Activated T-helper 1 cell treated with anti-CD3 and anti-CD28 coated beads, Interleukin-12 subunit alpha, Interleukin-12 subunit beta, Interleukin-2, Interleukin-4 antibody, amounts not matched to agents 30 ng/mL and 10 ng/mL and 1 ng/mL, durations not matched to agents 14 hours and 24 hours and 36 hours (primary cell): ENCODE measurements at regions not wholly inside any gene's neighbourhood (a gene's known extent, or its start where the extent isn't known, plus 50 kb on each side); places are given as distances from the start of the nearest gene placed in this dataset.
"Not testable (repeated sequence)": the region's sequence is repeated elsewhere in the genome, so short reads cannot be mapped to it uniquely, and the experiment has no call there.

Experiments used
- DNase-seq: peaks from one replicate; pipeline ENCODE4 v3.0.0; 2021; ENCODE audit warnings: low spot score
- H3K27ac Mint-ChIP-seq: one replicate; pipeline ENCODE4 v1.8.0; 2021; ENCODE audit warnings: mild to moderate bottlenecking, mixed read lengths
- H3K27me3 Mint-ChIP-seq: one replicate; pipeline ENCODE4 v1.8.0; 2022; ENCODE audit warnings: mild to moderate bottlenecking, moderate library complexity, mixed read lengths; ENCODE audit not compliant: insufficient read depth
- H3K36me3 Mint-ChIP-seq: one replicate; pipeline ENCODE4 v1.8.0; 2021; ENCODE audit warnings: low read depth, mixed read lengths
- H3K4me1 Mint-ChIP-seq: one replicate; pipeline ENCODE4 v1.8.0; 2021; ENCODE audit warnings: low read depth, mixed read lengths
- H3K4me3 Mint-ChIP-seq: one replicate; pipeline ENCODE4 v1.8.0; 2021; ENCODE audit warnings: mild to moderate bottlenecking, moderate library complexity, mixed read lengths
- H3K9me3 Mint-ChIP-seq: one replicate; pipeline ENCODE4 v1.8.0; 2021; ENCODE audit warnings: mixed read lengths
- intact Hi-C: fragments of 100-400 bp; cut with micrococcal nuclease; formaldehyde crosslinking; loops from one replicate; pipeline ENCODE4 v1.15.1; 2024

DNA sequence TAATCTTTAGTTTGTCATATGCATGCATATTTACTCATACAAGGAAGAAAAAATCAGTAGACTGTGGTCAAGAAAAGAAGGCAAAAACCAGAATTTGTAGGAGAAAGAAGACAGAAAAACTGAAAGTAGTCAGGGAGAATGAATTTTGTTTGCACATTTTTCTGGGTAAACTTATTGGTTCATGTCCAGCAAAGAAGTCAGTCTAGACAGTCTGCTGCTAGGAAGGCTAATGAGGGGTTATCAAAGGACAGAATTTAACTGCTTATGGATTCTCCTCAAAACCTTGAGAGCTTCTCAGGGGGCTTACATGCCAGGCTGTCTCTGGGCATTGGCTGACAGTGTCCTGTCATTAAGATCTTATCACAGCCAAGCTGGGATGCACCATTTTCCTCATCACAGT lies 293.9 kb downstream of the RPAP3 start:
- peaks cover 60% of the 10 kb centered on the region for H3K4me1 Mint-ChIP-seq
- intact Hi-C loops, result loop anchor here (5.0 kb wide), 1 partner anchor 380 kb away; no protein-coding TSS in a partner anchor

DNA sequence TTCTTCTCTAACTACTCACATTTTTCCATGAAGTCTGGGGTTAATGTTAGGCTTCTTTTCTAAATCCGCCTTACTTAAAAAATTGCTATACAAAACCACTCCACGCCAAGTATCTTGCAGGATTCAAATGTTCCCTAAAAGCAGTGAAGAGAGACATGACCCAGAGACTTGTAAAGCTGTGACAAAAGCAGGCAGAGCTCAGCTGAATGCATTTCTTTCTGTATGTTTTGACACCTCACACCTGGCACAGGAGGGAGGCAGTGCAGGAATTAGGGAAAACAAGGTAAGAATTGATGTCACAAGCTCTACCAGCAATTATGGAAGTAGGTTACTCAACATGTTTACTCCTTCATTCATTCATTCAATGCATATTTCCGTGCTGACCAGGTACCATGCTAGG lies 295.0 kb downstream of the RPAP3 start:
- no peaks in the 10 kb centered on the region for H3K27me3 Mint-ChIP-seq
- H3K9me3 Mint-ChIP-seq, result no peaks in the 10 kb centered on the region
- peaks cover 56% of the 10 kb centered on the region for H3K4me1 Mint-ChIP-seq
- no peak overlapping the region for H3K4me3 Mint-ChIP-seq
- intact Hi-C loops, result loop anchor here (5.0 kb wide), 1 partner anchor 379 kb away; no protein-coding TSS in a partner anchor
- no peak overlapping the region for H3K27ac Mint-ChIP-seq
- no peak for DNase-seq
- peaks cover under 1% of the 10 kb centered on the region for H3K36me3 Mint-ChIP-seq

More for the DNA sequence above, 293.9 kb downstream of the RPAP3 start:
- peaks cover 3% of the 10 kb centered on the region for H3K36me3 Mint-ChIP-seq
- no peak for DNase-seq
- no peaks in the 10 kb centered on the region for H3K9me3 Mint-ChIP-seq
- no peak overlapping the region for H3K27ac Mint-ChIP-seq
- H3K27me3 Mint-ChIP-seq, result no peaks in the 10 kb centered on the region
- no peak overlapping the region for H3K4me3 Mint-ChIP-seq

DNA sequence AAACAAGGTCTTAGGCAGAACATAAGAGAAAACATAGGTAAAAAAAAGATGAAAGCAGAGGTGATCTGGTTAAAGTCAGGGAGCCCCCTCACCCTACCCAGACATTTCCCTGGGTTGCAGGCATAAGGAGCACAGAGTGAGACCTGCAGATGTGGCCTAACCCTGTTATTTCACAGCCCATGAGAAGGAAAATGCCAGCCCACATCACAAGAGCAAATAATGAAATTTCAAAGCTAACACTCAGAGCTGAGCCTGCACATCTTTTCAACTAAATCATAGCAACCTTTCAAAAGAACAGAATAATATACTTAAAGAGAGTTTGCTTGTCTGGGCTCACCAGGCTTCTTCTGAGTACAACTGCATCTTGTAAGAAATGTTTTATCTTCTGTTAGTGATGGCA lies 295.4 kb downstream of the RPAP3 start:
- Mint-ChIP-seq H3K9me3 (no peaks in the 10 kb centered on the region), H3K27ac (no peak overlapping the region), H3K36me3 (no peaks in the 10 kb centered on the region), H3K4me3 (no peak overlapping the region), H3K4me1 (peaks cover 55% of the 10 kb centered on the region), H3K27me3 (no peaks in the 10 kb centered on the region)
- no peak for DNase-seq
- intact Hi-C loops, result loop anchor here (5.0 kb wide), 1 partner anchor 378 kb away; no protein-coding TSS in a partner anchor

DNA sequence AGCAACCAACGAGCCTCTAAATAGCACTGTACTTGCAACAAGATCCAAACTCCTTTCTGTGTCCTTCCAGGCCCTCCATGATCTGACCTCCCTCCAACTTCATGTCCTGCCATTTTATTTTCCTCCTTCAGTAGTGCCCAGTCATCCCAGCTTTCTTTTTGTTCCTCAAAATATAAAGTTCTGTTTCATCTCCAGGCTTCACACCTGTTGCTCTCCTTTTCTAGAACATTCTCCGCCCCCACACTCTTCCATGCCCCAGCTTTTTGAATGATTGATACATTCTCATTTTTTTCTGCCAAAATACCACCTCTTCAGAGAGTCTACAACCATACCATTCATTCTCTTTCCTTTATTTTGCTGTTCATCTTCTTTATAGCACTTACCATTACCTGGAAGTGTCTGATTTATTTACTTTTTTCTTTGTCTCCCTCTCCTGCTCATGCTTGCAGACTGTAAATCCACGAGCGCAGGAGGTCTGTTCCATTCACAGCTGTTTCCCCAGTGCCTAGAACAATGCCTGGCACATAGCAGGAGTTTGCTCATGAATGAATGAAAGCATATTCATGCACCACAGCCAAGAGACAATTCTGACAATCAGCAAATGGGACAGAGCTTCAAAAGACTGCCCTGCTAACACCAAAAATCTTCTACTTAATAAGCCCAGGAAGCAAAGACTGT lies 296.4 kb downstream of the RPAP3 start:
- no peak overlapping the region for H3K27ac Mint-ChIP-seq
- no peak for DNase-seq
- no peaks in the 10 kb centered on the region for H3K9me3 Mint-ChIP-seq
- intact Hi-C loops, result no loop called here
- no peaks in the 10 kb centered on the region for H3K27me3 Mint-ChIP-seq
- H3K4me3 Mint-ChIP-seq, result no peak overlapping the region
- H3K4me1 Mint-ChIP-seq, result peaks cover 49% of the 10 kb centered on the region
- H3K36me3 Mint-ChIP-seq, result no peaks in the 10 kb centered on the region

DNA sequence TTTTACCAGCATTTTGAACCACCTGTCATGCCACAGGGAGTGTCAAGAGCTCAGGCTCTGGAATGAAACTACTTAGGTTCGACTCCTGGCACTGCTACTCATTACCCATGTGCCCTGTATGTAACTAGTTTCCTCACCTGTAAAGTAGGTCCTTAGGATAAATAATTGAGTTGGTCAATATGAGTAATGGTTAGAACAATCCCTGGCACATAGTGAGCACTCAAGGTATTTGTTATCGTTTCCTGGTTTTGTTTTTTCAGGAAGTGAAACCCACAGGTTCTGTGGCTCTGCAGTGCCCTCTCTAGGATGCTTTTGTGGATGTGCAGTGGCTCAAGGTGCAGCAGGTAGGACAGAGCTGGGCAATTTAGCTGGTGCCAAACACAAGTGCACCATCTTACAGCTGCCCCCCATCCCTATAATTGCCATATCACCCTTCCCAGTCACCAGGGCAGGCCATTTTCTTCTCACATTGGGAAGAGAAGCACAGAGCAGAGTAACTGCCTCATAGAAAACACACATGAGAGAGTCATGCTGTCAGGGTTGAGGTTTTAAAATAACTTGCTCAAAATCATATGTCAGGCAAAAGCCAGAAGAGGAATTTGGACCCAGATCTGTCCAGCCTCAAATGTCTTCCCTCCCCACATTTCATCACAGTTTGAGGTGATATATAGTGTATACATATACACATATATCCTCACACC lies 297.5 kb downstream of the RPAP3 start:
- H3K4me1 Mint-ChIP-seq, result peaks cover 42% of the 10 kb centered on the region
- no peak overlapping the region for H3K4me3 Mint-ChIP-seq
- H3K9me3 Mint-ChIP-seq, result no peaks in the 10 kb centered on the region
- intact Hi-C loops, result no loop called here
- no peaks in the 10 kb centered on the region for H3K36me3 Mint-ChIP-seq
- H3K27ac Mint-ChIP-seq, result no peak overlapping the region
- H3K27me3 Mint-ChIP-seq, result no peaks in the 10 kb centered on the region
- no peak for DNase-seq

DNA sequence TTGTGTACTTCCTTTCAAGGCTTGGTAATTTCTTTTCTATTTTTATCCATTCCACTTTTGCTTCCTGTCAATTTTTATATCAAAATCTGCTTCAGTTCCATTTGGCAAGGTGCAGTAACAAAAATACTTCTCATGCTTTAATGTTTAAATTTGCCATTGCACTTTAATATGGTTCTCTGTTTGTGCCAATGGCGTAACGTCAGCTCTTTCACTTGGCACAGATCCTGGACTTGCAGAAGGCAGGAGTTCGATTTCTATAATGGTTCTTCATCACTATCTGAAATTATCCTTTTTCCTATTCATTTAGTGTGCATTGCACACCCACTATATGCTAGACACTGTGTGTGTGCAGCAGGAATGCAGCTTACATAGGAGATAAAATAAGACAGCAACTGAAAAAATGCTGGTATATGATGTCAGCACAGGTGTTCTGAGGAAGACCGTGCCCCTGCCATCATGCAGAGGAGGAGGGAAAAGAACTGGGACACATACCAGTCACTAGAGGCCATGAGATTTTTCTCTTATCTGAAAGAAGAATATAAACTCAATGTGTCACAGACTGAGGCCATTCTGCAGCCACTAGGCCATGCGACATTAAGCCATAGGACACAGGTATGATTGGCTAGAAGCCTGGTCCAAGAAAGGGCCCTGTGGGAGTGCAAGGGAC lies 298.2 kb downstream of the RPAP3 start:
- H3K27ac Mint-ChIP-seq, result no peak overlapping the region
- no peaks in the 10 kb centered on the region for H3K36me3 Mint-ChIP-seq
- no peaks in the 10 kb centered on the region for H3K27me3 Mint-ChIP-seq
- no peaks in the 10 kb centered on the region for H3K9me3 Mint-ChIP-seq
- no peak overlapping the region for H3K4me3 Mint-ChIP-seq
- no peak for DNase-seq
- intact Hi-C loops, result no loop called here
- H3K4me1 Mint-ChIP-seq, result peaks cover 44% of the 10 kb centered on the region

DNA sequence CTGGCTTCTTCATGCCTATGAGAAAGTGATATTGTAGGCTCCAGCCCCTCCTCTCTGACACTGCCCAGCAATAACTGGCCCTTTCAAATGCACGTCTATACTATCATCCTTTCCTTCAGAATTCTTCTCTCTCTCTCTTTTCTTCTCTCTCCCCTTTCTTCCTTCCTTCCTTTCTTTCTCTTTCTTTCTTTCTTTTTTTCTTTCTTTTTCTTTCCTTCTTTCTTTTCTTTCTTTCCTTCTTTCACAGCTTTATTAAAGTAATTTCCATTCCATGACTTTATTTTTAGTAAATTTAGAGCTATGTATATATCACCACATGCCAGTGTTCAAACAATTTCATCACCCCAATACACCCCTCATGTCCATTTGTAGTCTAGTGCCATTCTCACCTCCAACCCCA lies 302.1 kb downstream of the RPAP3 start:
- intact Hi-C loops, result no loop called here
- H3K9me3 Mint-ChIP-seq, result peaks cover 14% of the 10 kb centered on the region
- no peak overlapping the region for H3K27ac Mint-ChIP-seq
- H3K4me3 Mint-ChIP-seq, result no peak overlapping the region
- peaks cover 5% of the 10 kb centered on the region for H3K36me3 Mint-ChIP-seq
- peaks cover 58% of the 10 kb centered on the region for H3K4me1 Mint-ChIP-seq
- H3K27me3 Mint-ChIP-seq, result no peaks in the 10 kb centered on the region
- DNase-seq, result no peak

DNA sequence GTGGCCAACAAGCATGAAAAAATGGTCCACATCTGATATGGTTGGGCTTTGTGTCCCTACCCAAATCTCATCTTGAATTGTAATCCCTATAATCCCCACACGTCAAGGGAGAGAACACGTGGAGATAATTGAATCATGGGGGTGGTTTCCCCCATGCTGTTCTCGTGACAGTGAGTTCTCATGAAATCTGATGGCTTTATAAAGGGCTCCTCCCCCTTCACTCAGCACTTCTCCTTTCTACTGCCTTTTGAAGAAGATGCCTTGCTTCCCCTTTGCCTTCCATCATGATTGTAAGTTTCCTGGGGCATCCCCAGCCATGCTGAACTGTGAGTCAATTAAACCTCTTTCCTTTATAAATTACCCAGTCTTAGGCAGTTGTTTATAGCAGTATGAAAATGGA lies 304.6 kb downstream of the RPAP3 start:
- H3K4me3 Mint-ChIP-seq, H3K27me3 Mint-ChIP-seq, DNase-seq: not testable (repeated sequence)
- Mint-ChIP-seq H3K4me1 (peaks cover 63% of the 10 kb centered on the region), H3K9me3 (peaks cover 22% of the 10 kb centered on the region), H3K27ac (peak overlapping the region; percentile 64), H3K36me3 (peaks cover 18% of the 10 kb centered on the region)
- intact Hi-C loops, result loop anchor here (2.0 kb wide), 1 partner anchor 14 kb away; no protein-coding TSS in a partner anchor

DNA sequence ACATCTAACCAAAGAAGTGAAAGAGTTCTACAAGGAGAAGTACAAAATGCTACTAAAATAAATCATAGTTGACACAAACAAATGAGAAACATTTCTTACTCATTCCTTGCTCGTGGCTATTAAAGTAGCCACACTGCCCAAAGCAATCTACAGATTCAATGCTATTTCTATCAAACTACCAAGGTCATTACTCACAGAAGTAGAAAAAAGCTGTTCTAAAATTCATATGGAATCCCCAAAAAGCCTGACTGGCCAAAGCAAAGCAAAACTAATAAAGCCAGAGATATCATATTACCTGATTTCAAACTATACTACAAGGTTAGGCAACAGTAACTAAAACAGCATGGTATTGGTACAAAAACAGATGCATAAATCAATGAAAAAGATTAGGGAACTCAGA lies 305.6 kb downstream of the RPAP3 start:
- intact Hi-C loops, result loop anchor here (2.0 kb wide), 1 partner anchor 15 kb away; no protein-coding TSS in a partner anchor
- Mint-ChIP-seq H3K36me3 (peaks cover 19% of the 10 kb centered on the region), H3K27ac (no peak overlapping the region), H3K4me1 (peaks cover 71% of the 10 kb centered on the region), H3K9me3 (peaks cover 22% of the 10 kb centered on the region), H3K4me3 (no peak overlapping the region), H3K27me3 (no peaks in the 10 kb centered on the region)
- DNase-seq, result no peak

DNA sequence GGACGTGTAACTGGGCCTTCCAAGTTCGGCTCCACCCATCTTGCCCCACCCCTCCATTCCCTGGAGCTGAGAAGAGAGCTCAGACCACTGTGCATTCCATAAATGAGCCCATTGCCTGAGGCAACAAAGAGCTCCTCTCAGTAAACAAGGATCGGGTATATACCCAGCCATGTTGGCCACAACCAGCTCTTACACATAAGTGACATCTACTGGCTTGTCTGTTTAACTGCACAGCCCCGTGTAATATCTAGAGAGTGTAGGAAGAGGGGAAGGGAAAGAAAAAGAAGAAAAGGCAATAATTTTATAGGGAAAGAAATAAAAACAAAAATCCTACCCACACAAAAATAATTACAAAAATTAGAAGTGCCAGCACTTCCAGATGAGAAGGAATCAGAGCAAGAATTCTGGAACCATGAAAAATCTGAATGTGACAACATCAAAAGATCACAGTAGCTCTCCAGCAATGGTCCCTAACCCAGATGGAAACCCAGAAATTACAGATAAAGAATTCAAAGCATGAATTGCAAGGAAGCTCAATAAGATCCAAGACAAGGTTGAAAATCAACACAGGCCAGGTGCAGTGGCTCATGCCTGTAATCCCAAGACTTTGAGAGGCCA lies 308.1 kb downstream of the RPAP3 start:
- peaks cover 25% of the 10 kb centered on the region for H3K36me3 Mint-ChIP-seq
- peaks cover 90% of the 10 kb centered on the region for H3K4me1 Mint-ChIP-seq
- H3K4me3 Mint-ChIP-seq, result no peak overlapping the region
- H3K27ac Mint-ChIP-seq, result peak overlapping the region; percentile 89
- H3K27me3 Mint-ChIP-seq, result no peaks in the 10 kb centered on the region
- peaks cover 22% of the 10 kb centered on the region for H3K9me3 Mint-ChIP-seq
- intact Hi-C loops, result loop anchor here (1.0 to 10.0 kb wide), 12 partner anchors 19 to 1013 kb away; partner anchors contain the start of gene HDAC7
- DNase-seq, result peak; percentile 41

DNA sequence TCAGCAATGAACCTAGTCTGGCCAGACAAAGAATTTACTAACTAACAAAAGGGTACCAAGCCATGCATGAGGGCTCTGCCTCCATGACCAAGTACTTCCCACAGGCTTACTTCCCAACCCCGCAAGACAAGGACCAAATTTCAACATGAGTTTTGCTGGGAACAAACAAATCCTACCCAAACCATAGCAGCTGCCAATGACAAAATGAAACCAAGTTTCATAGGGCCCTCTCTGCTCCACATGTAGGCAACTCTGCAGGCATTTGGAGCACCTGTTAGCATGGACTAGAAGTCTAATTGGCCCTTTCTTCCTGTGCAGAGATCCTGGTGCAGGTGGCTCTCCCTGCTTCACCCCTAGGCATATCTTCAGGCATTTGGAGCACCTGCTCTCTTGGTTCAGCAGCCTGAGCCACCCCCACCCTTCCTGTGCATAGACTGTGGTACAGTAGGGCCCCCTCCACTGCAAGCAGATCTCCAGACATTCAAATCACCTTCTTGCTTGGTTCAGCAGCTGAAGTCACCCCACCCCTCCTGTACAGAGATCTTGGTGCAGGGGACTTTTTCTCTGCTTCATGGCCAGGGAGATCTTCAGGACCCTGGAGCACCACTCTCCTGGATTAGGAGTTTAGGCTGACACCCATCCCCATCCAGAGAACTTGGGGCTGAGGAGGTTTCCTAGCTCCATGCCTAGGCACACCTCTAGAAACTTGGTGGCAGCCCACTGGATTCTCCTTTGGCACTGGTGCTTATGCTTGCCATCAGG lies 308.7 kb downstream of the RPAP3 start:
- Mint-ChIP-seq H3K36me3 (peaks cover 25% of the 10 kb centered on the region), H3K27me3 (no peaks in the 10 kb centered on the region), H3K9me3 (peaks cover 22% of the 10 kb centered on the region), H3K4me1 (peaks cover 91% of the 10 kb centered on the region), H3K27ac (peak overlapping the region; percentile 89), H3K4me3 (peak overlapping the region; percentile 34)
- no peak for DNase-seq
- intact Hi-C loops, result loop anchor here (1.0 to 10.0 kb wide), 13 partner anchors 18 to 1012 kb away; partner anchors contain the start of gene HDAC7

DNA sequence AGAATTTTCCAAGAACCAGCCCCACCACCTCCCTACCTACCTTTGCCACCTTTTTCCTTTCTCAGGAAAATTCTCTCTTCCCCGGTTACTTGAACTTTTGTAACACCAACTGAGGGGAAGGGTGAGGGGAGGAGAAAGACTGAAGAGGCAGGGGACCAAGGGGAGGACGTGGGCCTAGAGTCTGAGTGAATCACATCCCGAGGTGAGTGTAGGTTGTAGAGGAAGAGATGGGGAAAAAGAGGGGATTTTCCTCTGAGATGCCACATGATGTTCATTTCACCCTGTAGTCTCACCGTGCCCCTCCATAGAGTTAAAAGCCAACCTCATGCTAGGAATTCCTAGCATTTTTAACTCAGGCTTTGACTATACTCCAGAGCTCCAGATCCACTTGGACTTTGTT lies 311.8 kb downstream of the RPAP3 start:
- Mint-ChIP-seq H3K9me3 (peaks cover 16% of the 10 kb centered on the region), H3K4me1 (peaks cover 92% of the 10 kb centered on the region), H3K36me3 (peaks cover 29% of the 10 kb centered on the region), H3K4me3 (peak overlapping the region; percentile 66), H3K27me3 (no peaks in the 10 kb centered on the region), H3K27ac (peak overlapping the region; percentile 100)
- DNase-seq, result no peak
- intact Hi-C loops, result loop anchor here (2.0 to 10.0 kb wide), 4 partner anchors 421 to 1179 kb away; partner anchors contain the start of gene HDAC7
